DMS79 (cell line): ENCODE measurements at regions not wholly inside any gene's neighbourhood (a gene's known extent, or its start where the extent isn't known, plus 50 kb on each side); places are given as distances from the start of the nearest gene placed in this dataset.
A peak's percentile ranks its signal among the peaks of the same experiment; 100 is the strongest.
"Not testable (repeated sequence)": the region's sequence is repeated elsewhere in the genome, so short reads cannot be mapped to it uniquely, and the experiment has no call there.

ENCODE experiments used
- DNase-seq: peaks from one replicate; lab custom pipeline; 2025; lab: John Stamatoyannopoulos, UW

GRCh38 chr1:185540295-185540694 lies 193.9 kb upstream of the HMCN1 start:
- no peak for DNase-seq

- DNase-seq = no peak
Observed at GRCh38 chr1:185539277-185539943, 194.8 kb upstream of the HMCN1 start.

DNA sequence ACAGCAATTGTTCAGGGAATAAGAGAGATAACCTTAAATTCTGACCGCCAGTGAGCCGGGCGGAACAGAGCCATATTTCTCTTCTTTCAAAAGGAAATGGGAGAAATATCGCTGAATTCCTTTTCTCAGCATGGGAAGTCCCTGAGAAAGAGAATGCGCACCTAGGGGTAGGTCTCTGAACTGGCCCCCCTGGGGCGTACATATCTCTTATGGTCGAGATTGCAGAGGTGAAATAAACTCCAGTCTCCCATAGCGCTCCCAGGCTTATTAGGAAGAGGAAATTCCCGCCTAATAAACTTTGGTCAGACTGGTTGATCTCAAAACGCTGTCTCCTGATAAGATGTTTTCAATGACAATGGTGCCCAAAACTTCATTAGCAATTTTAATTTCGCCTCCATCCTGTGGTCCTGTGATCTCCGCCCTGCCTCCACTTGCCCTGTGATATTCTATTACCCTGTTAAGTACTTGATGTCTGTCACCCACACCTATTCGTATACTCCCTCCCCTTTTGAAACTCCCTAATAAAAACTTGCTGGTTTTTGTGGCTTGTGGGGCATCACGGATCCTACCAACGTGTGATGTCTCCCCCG lies 195.8 kb upstream of the HMCN1 start:
- not testable (repeated sequence) for DNase-seq

DNA sequence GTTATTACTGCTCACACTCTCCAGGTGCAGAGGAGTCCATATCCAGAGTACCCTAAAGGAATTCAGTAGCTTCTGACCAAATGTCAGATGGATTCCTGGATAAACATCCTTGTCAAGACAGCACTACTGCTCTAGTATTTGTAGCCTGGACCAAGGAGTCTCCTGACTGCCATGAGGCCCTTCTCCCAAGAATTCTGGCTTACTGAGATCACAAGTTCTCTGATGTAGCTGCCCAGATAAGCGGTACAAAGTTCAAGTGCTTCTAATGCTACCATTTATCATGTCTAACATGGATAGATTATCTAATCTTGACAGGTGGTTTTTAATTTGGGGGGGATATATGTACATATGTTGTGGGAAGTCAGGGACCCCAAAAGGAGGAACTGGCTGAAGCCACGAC lies 196.6 kb upstream of the HMCN1 start:
- DNase-seq = no peak

GRCh38 chr1:185536165-185536920 lies 197.8 kb upstream of the HMCN1 start:
- DNase-seq = no peak

GRCh38 chr1:185535621-185536020 lies 198.6 kb upstream of the HMCN1 start:
- no peak for DNase-seq

- peak; percentile 41 for DNase-seq
Observed at GRCh38 chr1:185534801-185535200, 199.4 kb upstream of the HMCN1 start.

- no peak for DNase-seq
Observed at GRCh38 chr1:185533596-185533995, 200.6 kb upstream of the HMCN1 start.

- no peak for DNase-seq
Observed at GRCh38 chr1:185532856-185533255, 201.3 kb upstream of the HMCN1 start.

DNA sequence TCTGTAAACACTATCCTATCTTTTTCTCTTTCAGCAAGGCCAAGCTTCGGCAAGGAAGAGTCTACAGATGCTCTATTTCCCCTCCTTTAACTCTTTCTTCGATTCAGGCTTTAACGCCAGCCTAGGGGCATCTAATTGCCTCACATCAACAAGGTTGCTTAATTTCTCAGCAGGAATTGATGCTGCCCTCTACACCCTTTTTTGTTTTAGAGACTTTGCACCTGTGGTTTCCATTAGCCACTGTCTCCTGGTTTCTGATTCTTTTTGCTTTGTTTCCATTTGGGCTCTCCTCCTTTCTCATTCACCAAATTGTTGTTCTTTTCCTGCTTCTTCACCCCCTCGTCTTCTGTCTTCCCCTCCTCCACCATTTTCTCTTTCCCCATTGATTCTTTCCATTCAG lies 202.4 kb upstream of the HMCN1 start:
- no peak for DNase-seq

DNA sequence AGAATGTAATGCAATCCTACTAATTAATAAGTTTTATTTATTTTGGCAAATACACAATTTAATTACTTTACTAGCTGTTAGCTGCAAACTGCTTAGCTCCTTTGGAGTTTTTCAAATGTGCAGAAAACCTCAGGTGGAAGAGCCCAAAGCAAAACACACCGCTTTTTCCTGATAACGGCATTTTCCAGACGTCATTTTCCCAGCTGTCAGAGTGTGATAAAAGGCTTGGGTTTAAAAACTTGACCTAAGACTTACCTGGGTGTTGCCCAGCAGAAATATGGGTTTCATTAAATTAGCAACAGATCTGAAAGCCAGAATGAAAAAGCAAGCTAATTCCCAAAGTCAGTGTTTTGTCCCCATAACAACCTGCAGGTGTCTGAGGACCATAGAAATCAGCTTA lies 204.0 kb upstream of the HMCN1 start:
- no peak for DNase-seq

- DNase-seq = no peak
Observed at GRCh38 chr1:185529673-185530072, 204.5 kb upstream of the HMCN1 start.

- DNase-seq = no peak
Observed at GRCh38 chr1:185528084-185528676, 206.0 kb upstream of the HMCN1 start.

DNA sequence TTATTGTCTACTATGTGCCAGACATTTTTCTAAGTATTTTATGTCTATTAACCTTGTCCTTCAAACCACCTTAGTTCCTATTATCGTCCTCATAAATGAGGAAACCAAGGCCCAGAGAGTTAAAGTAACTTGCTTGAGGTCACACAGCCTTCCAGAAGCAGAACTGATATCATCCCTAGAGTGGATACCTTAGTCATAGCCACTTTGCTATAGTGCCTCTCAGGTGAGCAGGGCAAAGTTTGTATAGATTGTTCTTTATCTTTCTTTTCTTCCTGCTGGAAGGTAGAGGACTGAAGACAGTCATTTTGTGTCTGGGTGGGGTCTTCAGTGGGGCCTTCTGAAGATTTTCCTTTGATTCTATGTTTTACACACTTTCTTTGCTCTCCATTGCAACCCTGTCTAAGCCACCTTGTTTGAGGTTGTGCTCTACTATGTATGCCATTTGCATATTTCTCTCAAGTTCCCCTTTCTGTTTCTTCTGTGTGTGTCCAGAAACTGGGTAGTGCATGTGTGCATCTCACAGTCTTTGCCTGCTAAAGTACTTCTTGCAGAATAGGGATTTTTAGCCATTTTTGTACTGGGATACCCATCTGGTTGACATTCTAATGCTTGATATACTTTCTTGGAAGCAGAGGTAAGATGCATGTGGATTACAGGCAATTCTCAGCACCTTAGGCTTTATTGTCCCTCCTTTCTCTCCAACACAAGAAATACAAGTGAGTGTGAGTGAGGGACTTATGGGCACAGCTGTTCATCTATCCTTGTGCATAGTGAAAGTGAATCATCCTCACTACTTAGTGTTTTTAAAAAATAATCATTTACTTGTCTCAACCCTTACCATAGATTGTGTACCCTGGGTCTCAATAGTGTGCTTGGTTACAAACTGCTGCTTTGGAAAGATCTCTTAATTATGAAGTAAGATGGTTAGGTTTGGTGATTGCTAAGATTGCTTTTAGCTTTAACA lies 207.6 kb upstream of the HMCN1 start:
- DNase-seq = no peak

GRCh38 chr1:185520188-185520920 lies 203.3 kb upstream of the IVNS1ABP start:
- DNase-seq = no peak

- no peak for DNase-seq
Observed at GRCh38 chr1:185517808-185518419, 200.9 kb upstream of the IVNS1ABP start.

GRCh38 chr1:185517301-185517700 lies 200.3 kb upstream of the IVNS1ABP start:
- DNase-seq = not testable (repeated sequence)

GRCh38 chr1:185515696-185516095 lies 198.7 kb upstream of the IVNS1ABP start:
- no peak for DNase-seq

- DNase-seq = no peak
Observed at GRCh38 chr1:185514311-185514710, 197.3 kb upstream of the IVNS1ABP start.

GRCh38 chr1:185512442-185512841 lies 195.4 kb upstream of the IVNS1ABP start:
- no peak for DNase-seq

- DNase-seq = no peak
Observed at GRCh38 chr1:185501099-185501498, 184.1 kb upstream of the IVNS1ABP start.
